GM21825 (cell line): ENCODE measurements at regions not wholly inside any gene's neighbourhood (a gene's known extent, or its start where the extent isn't known, plus 50 kb on each side); places are given as distances from the start of the nearest gene placed in this dataset.
"Not testable (repeated sequence)": the region's sequence is repeated elsewhere in the genome, so short reads cannot be mapped to it uniquely, and the experiment has no call there.

ENCODE experiments used
- ATAC-seq: cut with Tn5 transposase; IDR thresholded peaks from one replicate; pipeline ENCODE4 v1.9.1; 2021; ENCODE audit warnings: mild to moderate bottlenecking, moderate library complexity; ENCODE audit not compliant: unreplicated experiment

- ATAC-seq: no peak
Measured at GRCh38 chr20:29762620-29763019, 1494.8 kb upstream of the DEFB115 start.

DNA sequence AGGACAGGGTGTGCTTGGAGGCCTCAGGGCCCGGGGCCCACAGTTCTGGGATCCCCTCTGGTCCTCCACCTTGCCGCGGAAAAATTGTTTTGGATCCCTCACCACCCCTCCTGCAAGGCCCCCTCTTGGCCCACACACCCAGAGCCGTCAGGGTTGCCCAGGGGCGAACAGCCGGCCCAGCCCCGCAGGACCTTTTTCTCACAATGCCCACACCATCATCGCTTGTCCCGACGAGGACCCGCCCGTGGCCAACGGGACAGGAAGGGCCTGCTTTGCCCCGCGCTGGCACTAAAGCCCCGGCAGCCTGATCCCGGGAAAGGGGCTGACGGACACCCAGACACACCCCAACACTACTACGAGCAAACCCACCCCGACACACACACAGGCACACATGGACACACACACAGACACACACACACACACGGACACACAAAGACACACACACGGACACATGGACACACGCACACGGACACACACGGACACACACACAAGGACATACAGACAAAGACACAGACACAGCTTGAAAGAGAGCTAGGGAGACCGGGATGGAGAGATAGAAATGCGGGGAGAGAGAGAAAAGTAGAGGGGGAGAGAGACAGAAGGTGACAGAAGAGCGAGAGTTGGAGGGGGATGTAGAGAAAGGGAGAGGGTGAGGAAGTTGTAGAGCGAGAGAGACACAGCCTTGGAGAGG, 1493.5 kb upstream of the DEFB115 start:
- no peak for ATAC-seq

- ATAC-seq: not testable (repeated sequence)
Measured at GRCh38 chr20:29764922-29765610, 1492.4 kb upstream of the DEFB115 start.

DNA sequence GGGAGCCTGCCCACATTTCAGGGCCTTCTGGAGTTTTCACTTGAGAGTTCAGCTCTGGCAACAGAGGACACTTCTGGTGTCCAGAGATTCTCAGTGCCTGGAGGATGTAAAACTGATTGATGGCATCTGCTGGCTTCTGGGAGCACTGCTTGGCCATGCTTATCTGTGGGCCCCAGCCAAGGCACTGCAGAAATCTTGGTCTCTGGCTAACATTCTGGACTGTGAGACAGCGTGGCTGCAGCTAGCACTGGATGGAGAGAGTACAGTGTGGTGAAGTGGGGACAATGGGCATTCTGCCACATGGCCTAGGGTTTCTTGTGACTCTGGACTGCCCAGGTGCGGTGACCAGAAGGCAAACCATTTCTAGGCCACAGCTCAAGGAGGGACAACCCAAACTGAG, 1479.4 kb upstream of the DEFB115 start:
- ATAC-seq: not testable (repeated sequence)

DNA sequence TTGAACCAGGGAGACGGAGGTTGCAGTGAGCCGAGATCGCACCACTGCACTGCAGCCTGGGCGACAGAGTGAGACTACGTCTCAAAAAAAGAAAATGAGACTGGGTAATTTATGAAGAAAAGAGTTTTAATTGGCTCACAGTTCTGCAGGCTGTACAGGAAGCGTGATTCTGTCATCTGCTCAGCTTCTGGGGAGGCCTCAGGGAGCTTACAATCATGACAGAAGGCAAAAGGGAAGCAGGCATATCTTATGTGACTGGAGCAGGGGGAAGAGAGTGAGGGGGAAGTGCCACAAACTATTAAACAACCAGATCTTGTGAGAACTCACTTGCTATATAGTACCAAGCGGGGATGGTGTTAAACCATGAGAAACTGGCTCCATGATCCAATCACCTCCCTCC, 1476.2 kb upstream of the DEFB115 start:
- not testable (repeated sequence) for ATAC-seq

DNA sequence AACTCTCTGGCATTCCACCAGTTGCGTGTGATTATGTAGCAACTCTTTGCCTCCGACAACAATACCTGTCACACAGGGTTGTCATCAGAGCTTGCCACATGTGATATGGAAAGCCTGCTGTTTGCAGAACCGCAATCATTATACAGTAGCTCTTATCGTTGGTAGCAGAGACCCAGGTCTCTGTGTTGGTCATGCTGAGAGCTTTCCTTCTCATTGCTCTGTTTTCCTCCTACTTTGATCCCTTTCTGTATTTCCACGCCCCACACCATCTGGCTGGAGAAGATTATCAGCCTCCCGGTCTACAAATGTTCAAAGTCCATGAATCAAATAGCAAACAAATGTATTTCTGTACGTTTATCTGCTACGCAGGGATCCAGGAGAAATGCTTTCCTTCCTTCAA, 1475.6 kb upstream of the DEFB115 start:
- not testable (repeated sequence) for ATAC-seq

- ATAC-seq: not testable (repeated sequence)
Measured at GRCh38 chr20:29787456-29787855, 1470.0 kb upstream of the DEFB115 start.

DNA sequence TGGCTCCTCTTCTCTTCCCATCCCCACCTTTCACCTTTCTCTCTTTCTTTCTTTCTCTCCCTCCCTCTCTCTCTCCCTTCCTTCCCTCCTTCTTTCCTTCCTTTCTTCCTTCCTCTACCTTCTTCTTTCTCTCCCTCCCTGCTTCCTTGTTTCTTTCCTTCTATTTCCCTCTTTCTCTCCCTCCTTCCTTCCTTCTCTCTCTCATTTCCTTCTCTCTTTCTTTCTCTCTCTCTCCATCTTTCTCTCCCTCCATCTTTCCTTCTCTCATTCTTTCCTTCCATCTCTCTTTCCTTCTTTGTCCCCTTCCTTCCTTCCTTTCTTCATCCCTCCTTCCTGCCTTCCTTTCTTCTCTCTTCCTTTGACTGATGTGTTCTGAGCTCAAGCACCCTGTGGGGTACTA, 1467.0 kb upstream of the DEFB115 start:
- ATAC-seq: no peak

DNA sequence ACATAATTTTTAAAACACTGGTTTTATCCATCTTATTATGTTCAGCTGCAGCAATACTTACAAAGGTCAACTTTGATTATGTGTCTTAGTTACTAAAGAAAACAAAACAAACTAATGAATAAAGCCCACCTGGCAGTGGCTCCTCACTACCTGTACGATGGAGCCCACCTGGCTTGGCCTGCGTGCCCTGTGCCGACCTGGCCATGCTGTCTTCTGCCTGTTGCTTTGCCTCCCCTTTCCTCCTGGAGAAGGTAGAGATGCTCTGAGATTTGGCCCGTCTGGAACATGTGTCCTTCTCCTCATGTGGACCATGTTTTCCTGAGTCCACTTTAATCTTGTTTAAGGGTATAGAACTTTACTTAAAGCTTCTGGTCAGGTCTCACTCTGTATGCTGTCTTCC, 1426.0 kb upstream of the DEFB115 start:
- not testable (repeated sequence) for ATAC-seq

- ATAC-seq: not testable (repeated sequence)
Measured at GRCh38 chr20:29868014-29868413, 1389.5 kb upstream of the DEFB115 start.

GRCh38 chr20:29868688-29869087, 1388.8 kb upstream of the DEFB115 start:
- not testable (repeated sequence) for ATAC-seq

DNA sequence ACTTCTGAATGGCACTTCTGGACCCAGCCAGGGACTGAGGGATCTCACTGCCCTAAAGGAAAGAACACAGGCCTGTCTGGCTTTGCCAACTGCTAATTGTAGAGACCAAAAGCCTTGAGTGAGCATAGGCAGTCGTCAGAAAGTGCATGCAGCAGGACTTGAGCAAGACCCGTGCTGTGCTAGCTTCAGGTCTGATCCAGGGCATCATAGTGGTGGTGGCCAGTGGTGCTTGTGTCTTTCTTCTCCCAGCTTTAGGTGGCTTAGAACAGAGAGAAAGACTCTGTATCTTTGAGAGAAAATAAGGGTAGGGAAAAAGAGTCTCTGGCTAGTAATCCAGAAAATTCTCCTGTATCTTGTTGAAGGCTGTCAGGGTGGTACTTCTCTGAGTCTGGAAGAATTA, 1385.6 kb upstream of the DEFB115 start:
- ATAC-seq: not testable (repeated sequence)

DNA sequence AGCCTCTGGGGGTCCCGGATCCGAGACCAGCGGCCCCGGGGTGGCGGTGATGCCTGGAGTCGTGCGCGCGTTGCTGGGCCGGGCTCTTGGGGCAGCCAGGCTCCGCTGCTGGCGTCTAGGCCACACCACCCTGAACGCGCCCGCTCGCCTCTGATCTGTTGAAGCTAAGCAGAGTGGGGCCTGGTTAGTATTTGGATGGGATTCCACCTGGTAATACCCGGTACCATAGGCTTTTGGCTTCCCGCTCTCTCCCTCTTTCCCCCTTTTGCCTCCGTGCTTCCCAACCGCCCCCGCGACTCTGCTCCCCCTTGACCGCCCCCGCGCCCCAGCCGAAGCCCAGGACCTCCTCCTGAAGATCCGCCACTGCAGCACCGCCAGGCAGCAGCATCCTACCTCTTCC, 1383.5 kb upstream of the DEFB115 start:
- no peak for ATAC-seq

- no peak for ATAC-seq
Measured at GRCh38 chr20:29874476-29875202, 1382.8 kb upstream of the DEFB115 start.

GRCh38 chr20:29875321-29876083, 1382.0 kb upstream of the DEFB115 start:
- not testable (repeated sequence) for ATAC-seq

- ATAC-seq: not testable (repeated sequence)
Measured at GRCh38 chr20:29876084-29876910, 1381.2 kb upstream of the DEFB115 start.

GRCh38 chr20:29876911-29877285, 1380.6 kb upstream of the DEFB115 start:
- ATAC-seq: no peak

DNA sequence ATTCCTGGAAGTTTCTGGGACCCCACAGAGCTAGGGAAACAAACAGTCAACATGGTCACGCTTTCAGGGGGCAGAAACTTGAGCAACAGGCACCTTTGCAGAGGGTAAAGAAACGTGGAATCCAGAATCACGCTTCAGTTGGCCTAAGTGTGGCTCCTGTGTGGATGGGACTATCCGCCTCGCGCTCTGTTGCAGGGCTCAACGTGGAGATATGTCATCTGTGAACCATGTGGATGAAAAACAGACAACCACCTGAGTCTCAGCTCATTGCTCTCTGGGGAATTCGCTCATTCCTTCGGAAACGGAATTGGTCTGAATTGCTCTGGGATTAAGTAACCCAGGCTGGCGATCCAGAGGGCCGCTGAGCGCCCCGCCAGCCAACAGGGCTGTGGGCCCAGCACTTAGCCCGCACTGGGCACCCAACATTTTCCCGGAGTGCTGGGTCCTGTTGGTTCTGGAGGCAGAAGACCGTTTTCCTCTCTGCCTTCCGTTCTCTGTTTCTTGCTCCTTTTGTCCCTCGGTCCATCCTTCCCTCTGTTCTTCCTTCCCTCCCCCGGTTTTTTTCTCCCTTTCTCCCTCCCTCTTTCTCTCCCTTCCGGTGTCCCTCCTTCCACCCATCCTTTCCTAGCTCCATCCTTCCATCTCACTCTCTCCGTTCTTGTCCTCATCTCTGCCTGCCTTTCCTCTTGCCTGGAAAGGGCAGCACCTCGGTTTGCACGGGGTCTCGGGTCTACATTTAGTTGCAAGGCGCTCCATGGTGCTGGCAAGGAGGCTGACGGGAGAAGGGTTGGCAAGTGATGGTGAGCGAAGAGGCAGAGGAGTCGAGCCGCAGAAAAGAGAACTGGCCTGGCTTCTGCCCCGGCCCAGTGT, 1379.8 kb upstream of the DEFB115 start:
- not testable (repeated sequence) for ATAC-seq

DNA sequence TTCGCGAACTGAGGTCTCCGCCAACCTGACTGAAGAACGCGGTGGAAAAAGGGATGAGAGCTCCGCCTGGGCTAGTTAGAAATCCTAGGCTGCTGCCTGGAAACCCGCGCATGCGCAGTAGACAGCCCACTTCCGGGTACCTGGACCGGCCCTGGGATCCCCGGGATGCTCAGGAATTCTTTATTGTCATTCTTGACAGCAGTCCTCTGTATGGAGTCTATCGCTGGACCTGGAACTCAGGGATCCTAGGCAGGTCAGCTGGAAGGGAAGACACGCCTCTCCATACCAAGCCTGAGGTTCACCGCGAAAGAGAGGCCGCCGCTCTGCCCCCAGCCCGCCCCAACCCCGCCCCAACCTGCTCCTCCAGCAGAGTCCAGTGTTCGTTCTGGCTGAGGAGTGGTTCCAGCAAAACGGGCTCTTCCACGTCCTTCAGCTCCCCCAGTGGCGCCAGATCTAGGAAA, 1379.2 kb upstream of the DEFB115 start:
- no peak for ATAC-seq
